T-helper 2 cell (primary cell): ENCODE measurements at regions not wholly inside any gene's neighbourhood (a gene's known extent, or its start where the extent isn't known, plus 50 kb on each side); places are given as distances from the start of the nearest gene placed in this dataset.
"Not testable (repeated sequence)": the region's sequence is repeated elsewhere in the genome, so short reads cannot be mapped to it uniquely, and the experiment has no call there.

Source experiments
- DNase-seq, 5 experiments: peaks; one replicate each; pipeline versions ENCODE4 v3.0.0 to v3.0.0-alpha.2; 2012 to 2022

DNA sequence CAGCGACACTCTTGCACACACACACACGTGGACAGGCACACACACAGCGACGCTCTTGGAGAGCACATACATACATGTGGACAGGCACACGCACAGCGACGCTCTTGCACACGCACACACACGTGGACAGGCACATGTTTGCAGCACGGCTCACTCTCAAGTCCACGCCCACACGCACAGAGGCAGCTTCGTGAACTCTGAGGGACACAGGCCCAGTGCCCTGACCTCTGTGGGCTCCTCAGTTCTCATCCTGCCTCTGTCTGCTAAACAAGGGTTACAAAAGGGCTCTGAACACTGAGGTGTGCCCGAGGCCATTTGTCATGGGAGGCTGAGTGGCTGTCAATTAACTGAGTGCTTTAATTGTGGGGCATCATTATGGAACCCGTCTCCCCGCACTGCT, 558.8 kb upstream of the ADAMTS16 start:
- no peak for DNase-seq

DNA sequence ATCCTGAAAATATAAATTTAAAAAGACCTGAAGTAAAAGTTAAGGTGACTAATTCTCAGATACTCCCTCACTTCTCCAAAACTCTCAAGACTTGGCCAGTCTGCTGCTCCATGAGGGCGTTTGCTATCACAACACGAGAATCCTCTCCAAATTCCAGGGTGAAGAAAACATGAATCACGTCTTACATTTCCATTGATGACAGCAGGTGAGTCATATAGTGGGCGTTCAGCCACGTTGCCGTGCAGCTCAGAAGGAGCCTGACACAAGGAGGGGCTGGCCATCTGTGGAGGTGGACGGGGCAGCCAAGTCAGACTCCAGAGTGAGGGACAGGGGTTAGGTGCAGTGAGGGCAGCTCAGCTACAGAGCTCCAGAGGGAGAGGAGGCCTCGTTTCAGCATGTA, 555.1 kb upstream of the ADAMTS16 start:
- DNase-seq: no peak

DNA sequence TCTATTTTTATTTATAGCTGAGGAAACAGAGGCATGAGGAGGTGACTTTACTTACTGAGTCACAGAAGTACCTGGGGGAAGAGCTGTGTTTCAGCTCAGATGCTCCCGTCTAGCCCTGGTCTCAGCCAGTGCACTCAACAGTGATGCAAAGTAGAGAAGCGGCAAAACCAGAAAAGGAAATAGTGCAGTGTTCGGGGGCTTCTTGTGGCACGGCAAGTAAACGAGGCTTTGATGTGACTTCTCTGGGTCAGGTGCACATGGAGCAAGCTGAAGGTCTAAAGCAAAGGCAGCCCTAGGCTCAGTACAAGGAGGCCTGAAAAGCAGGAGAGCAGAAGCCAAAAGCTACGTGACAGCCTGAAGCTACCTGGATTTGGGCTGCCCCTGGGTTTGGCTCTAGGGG, 526.7 kb upstream of the ADAMTS16 start:
- no peak for DNase-seq

DNA sequence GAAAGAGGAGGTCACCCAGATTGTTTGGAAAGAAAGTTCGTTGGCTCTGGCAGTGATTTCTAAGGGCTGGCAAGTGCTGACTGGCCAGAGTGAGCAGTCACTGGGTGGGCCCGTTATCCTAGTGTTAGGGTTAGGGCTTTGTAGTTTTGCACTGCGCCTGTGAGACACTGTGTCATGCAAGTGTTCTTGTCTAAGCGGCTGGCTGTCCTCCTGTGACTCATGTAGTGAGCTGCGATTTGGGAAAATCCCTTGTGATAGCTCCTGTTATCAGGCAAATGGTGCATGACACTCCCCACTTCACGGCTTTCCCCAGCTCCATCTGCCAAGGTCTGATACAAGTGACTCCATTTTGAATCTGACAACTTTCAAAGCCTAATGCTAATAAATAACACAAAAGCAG, 526.0 kb upstream of the ADAMTS16 start:
- DNase-seq: no peak

- not testable (repeated sequence) for DNase-seq
Observed at GRCh38 chr5:4615369-4615768, 524.8 kb upstream of the ADAMTS16 start.

- no peak for DNase-seq
Observed at GRCh38 chr5:4625206-4625896, 514.8 kb upstream of the ADAMTS16 start.

GRCh38 chr5:4627131-4627530, 513.0 kb upstream of the ADAMTS16 start:
- DNase-seq: no peak

- DNase-seq: no peak
Observed at GRCh38 chr5:4627929-4628328, 512.2 kb upstream of the ADAMTS16 start.

DNA sequence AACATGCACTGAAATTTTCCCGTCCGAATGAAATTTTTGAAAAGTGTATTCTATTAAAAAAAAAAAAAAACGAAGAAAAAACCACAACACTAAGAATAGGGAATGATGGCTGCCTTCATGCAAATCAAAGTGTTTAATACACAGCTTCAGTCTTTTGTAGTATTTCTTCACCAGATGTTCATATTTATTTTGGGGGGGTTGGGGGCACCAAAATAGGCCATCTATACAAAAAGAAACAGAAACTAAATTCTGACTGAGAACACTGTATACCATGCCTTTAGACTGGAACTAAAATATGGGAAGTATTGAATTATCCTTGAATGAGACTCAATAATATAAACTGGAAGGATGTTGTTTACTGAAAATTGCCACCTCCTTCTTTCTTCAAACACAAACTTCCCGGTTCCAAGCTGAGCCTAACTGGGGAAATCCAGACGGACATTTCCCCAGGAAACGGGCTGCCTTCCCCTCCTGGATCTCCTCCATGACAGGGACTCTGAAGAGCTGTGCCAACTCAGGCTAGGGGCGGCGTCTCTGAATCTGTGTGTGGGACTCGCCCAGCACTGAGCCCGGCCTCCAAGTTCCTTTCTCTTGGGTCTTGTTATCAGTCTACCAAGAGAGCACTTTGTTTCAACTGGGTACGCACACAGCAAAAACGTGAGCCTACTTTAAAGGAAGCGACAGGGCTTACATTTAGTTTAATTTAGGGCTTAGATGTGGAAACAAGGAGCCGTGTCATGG, 511.3 kb upstream of the ADAMTS16 start:
- DNase-seq: no peak

DNA sequence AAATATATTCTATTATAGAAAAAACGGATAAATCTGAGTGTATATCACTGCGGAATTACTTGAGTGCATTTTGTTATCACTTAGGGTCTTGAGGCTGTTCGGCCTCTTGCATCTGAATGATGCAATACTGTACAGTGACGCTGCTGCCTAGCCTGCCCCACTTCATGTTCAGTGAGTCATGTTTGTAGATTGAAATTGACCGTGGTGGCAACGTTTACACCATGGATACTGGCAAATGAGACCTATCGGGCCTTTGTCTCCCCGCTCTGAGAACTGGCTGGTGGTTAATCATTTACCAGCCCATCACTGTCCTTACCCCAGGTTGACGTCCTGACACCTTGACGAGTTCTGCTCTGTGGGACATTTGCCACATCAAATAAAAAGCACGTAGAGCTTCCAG, 510.1 kb upstream of the ADAMTS16 start:
- DNase-seq: no peak

DNA sequence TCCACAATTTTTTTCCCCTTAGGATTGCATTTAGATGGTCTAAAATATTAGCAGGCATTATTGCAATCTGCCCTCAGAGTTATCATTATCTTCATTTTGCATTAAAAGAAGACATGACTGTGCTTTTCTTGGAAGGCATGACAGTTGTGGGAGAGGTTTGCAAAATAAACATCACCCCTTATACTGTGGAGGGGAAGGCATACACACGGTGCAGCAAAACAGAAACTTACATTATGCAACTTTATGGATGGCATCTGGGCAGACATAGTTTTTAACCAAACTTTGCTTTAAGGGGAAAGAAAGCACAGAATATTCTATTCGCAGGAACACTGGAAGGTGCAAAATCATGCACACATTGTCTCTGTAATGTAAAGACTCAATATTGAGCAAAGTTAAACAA, 505.8 kb upstream of the ADAMTS16 start:
- no peak for DNase-seq

- DNase-seq: no peak
Observed at GRCh38 chr5:4636378-4636777, 503.8 kb upstream of the ADAMTS16 start.

- DNase-seq: no peak
Observed at GRCh38 chr5:4639946-4640345, 500.2 kb upstream of the ADAMTS16 start.

DNA sequence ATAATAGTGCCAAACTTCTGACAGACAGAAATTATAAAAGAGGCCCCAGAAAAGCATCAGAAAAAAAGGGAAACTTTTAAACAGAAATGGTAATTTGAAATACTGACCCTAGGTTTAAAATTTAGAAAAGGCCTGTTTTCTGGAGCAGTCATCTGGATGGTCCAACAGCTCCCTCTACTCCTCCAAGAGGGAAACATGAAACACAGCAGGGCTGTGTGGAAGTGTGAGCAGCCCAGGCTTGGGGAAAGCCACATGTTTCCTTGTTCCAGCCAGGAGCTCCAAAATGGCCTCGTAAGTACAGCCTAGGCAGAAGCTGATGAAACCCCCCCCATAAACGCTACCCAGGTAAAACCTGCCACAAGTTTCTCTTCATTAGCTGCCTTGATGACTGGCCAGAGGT, 499.3 kb upstream of the ADAMTS16 start:
- DNase-seq: no peak

DNA sequence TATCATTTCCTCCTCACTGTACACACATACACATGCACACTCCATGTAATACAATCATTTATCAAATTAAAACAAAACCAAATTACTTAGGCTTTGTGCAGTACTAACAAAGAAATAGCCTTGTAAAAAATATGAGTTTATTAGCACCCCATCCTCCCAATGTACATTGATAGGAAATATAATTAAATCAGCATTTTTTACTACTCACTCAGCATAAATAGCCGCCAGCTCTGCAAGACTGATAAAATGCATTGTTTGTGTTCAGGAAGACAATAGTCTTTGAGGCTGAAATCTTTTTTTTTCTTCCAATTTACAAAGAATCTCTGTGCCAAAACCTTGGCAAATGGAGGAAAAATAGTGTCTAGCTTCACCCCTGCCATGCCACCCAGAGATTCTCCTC, 497.6 kb upstream of the ADAMTS16 start:
- DNase-seq: no peak

DNA sequence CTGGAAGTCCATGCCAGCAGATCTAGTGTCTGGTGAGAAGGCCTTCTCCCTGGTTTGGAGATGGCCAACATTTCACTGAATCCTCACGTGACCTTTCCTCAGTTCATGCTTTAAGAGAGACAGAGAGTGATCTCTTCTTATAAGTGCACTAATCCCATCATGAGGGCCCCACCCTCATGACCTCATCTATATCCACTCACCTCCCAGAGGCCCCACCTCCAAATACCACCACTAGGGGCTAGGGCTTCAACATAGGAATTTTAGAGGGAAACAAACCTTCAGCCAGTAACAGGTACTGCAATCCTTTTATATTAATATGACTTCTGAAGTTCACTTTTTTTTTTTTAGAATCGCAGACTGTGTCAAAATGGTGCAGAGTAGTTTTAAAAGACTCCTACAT, 496.9 kb upstream of the ADAMTS16 start:
- no peak for DNase-seq

DNA sequence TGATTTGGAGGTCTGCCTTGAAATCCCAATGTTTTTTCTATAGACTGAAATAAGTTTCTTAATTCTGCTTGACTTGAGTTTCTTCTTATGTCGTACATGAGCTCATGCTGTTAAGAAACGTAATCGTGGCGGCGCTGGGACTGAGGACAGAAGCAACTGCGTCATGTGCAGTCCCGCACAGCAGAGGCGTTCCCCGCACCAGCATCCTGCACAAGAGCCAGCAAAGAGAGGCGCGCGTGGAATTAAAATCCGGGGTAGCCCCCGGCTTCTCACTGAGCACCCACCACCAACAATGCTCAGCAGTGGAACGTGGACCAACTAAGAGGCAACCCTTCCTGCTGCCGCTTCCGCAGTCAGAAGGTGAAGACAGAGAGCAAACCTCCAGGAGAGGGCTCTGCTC, 496.2 kb upstream of the ADAMTS16 start:
- no peak for DNase-seq

DNA sequence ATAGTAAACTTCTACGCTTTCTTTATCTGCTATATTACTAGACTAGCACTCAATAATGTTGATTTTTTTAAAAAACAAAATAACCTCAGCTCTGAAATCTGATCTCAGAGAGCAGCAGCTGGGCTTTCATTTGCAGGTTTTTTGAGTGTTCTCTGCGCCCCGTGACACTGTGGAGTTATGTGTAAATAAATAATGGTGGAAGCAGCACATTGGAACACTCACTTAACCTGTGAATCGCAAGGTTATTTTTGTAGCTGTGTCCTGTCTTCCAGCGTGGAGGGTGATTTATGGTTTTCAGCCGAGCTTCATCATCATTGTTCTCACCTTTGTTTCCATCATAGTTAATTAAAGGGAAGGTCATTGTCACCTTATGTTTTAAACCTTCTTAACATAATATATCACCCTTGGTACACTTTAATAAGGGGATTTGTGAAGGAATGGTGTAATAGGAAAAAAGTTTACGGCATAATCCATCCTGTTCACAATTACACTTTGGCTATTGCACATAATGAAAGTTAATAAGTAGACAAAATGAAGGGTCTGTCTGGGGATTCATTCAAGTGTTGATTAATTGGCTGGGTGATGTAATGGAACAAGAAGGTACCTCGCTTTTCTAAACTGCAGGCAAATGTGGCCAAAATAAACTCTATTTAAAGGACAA, 493.3 kb upstream of the ADAMTS16 start:
- DNase-seq: no peak

- DNase-seq: no peak
Observed at GRCh38 chr5:4647955-4648354, 492.2 kb upstream of the ADAMTS16 start.

GRCh38 chr5:4651806-4652565, 488.1 kb upstream of the ADAMTS16 start:
- no peak for DNase-seq

DNA sequence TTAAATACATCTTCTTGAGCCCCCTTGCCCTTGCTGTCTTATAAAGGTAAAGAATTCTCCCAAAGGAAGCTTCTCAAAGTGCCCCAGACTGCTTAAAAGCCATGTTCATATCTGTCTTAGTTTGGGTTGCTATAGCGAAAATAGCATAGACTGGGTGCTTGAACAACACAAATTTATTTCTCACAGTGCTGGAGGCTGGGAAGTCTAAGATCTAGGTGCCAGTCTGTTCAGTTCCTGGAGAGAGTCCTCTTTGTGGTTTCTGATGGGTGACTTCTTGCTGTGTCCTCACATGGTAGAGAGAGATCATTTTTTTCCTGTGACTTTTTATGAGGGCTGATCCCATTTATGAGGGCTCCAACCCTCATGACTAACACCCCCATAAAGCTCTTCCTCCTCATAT, 486.7 kb upstream of the ADAMTS16 start:
- DNase-seq: no peak

DNA sequence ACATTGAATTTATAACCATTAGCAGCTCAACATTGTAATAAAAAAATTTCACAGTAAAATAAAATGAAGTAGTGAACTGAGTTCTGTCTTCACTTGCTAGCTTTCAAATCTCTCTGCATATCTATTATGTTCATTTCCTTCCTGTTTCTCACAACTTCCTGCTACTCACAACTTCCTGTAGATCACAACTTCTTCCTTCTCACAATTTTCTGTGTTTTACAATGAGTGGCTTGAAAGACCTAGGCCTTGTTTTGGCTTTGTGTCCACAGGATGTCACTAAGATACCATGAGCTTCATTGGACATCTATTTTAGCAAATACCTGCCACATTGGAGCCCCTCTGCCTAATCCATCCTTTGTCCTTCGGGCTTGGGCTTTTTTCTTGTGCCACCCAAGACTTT, 480.3 kb upstream of the ADAMTS16 start:
- no peak for DNase-seq

- no peak for DNase-seq
Observed at GRCh38 chr5:4661326-4661725, 478.8 kb upstream of the ADAMTS16 start.
